ENCODE measurements at regions not wholly inside any gene's neighbourhood (a gene's known extent, or its start where the extent isn't known, plus 50 kb on each side); places are given as distances from the start of the nearest gene placed in this dataset.

DNA sequence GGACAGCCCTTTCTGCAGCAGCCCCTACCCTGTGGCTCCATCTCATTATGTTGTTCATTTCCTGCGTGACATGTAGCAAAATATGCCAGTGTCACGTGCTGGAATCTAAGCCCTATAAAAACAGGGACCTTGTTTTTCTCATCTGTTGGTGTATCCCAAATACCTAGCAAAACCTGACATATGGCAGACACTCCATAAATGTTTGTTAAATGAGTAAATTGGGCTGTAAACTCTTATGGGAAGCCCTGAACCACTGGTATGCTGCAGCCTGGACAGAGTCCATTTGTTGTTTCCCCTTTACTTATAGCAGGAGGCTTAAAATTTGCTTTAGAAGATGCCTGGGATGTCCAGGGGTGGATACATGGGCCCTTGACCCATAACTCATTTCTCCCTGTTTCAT lies 363.8 kb downstream of the NPHP4 start:
- no peak for TF ChIP-seq LEF1 (IDR thresholded peaks at IDR 0.05; ENCODE audit: borderline replicate concordance)
- TF ChIP-seq NFRKB (IDR thresholded peaks at IDR 0.05) = no peak
- ChIA-PET CTCF (no interaction called here), POLR2A (no interaction called here)
- DNase-seq (ENCODE audit: extremely low spot score) = no peak

DNA sequence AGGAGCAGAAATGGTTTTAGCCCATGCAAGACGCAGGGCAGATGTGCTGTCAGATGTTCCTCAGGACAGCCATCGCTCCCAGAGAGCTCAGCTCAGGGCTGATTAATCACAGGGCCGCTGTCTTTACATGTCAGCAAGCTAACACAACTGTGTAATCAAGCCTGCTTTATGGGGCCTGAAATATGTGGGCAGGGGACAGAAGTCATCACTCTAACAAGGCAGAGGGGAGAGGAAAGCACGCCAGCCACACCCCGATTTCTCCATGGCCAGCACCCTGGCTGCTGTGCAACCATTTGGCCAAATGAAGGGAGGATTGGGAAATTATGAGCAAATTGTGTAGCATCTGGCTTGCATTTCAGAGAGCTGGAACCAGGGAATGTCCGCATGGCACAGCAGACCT lies 368.8 kb downstream of the NPHP4 start:
- no peak for DNase-seq (ENCODE audit: extremely low spot score)
- no peak for TF ChIP-seq ARNT (IDR thresholded peaks at IDR 0.05)
- TF ChIP-seq SUZ12 (IDR thresholded peaks at IDR 0.05) = no peak
- no peak for TF ChIP-seq SP1 (IDR thresholded peaks at IDR 0.05)
- TF ChIP-seq CTBP1 (IDR thresholded peaks at IDR 0.05; ENCODE audit: borderline replicate concordance) = no peak
- TF ChIP-seq, protein P1, sequence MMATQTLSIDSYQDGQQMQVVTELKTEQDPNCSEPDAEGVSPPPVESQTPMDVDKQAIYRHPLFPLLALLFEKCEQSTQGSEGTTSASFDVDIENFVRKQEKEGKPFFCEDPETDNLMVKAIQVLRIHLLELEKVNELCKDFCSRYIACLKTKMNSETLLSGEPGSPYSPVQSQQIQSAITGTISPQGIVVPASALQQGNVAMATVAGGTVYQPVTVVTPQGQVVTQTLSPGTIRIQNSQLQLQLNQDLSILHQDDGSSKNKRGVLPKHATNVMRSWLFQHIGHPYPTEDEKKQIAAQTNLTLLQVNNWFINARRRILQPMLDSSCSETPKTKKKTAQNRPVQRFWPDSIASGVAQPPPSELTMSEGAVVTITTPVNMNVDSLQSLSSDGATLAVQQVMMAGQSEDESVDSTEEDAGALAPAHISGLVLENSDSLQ (IDR thresholded peaks at IDR 0.05) = no peak
- CTCF ChIA-PET = no interaction called here
- POLR2A ChIA-PET = no interaction called here

DNA sequence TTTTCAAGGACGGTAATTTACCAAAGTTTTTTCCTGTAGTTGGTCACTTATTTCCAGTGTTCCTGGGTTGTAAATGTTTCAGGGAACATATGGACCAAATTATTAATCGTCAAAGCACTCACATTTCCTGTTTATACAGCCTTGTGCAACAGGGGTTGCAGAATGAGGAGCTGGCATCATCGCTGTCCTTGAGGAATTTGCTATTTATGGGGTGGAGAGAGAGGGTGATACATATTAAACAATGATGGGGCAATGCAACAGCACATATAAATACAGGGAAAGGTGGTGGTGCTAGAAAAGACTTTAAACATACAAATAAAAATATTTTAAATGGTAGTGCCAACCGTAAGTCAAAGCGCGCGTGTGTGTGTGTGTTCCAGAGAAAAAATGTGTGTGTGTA lies 369.8 kb downstream of the NPHP4 start:
- DNase-seq (ENCODE audit: extremely low spot score) = no peak
- ChIA-PET POLR2A (no interaction called here), CTCF (interaction anchor here (0.7 kb wide), 1 partner anchor 112 kb away, joined by 3 read pairs; no protein-coding TSS in a partner anchor)
- no peak for TF ChIP-seq ZNF384 (IDR thresholded peaks at IDR 0.05)
- TF ChIP-seq FOXM1 (IDR thresholded peaks at IDR 0.05; ENCODE audit: borderline replicate concordance) = no peak
- TF ChIP-seq TARDBP (IDR thresholded peaks at IDR 0.05) = no peak
- TF ChIP-seq L3MBTL2 (conservative IDR thresholded peaks at IDR 0.05) = no peak
- TF ChIP-seq ELF4 (IDR thresholded peaks at IDR 0.05) = no peak
- TF ChIP-seq SP1 (IDR thresholded peaks at IDR 0.05) = no peak
- no peak for TF ChIP-seq LEF1 (IDR thresholded peaks at IDR 0.05; ENCODE audit: borderline replicate concordance)
- TF ChIP-seq, protein P1 (IDR thresholded peaks at IDR 0.05) = no peak
- TF ChIP-seq CTBP1 (IDR thresholded peaks at IDR 0.05; ENCODE audit: borderline replicate concordance) = no peak
- no peak for TF ChIP-seq NFRKB (IDR thresholded peaks at IDR 0.05)
- TF ChIP-seq FOXA1 (IDR thresholded peaks at IDR 0.05) = no peak
- TF ChIP-seq ARNT (IDR thresholded peaks at IDR 0.05) = no peak

DNA sequence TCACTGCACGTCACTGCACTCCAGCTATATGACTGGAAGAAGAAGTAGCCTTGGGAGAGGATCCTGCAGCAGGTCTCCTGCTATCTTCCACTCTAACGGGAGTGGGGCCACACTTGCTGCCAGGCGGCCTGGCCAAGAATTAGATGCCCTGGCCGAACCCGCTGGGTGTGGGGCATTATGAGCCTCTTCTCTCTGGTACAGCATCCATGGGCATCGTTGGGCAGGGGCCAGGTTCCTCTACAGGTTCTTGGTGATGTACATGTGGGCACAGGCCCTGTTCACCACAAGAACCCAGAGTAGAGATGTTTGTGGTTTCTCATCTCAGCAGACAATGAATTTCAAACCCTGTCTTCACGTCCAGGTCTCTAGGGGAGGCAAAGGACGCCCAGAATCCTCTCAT lies 370.5 kb downstream of the NPHP4 start:
- ChIA-PET CTCF (interaction anchor here (0.6 kb wide), 1 partner anchor 107 kb away, joined by 3 read pairs; no protein-coding TSS in a partner anchor), POLR2A (no interaction called here)
- DNase-seq (ENCODE audit: extremely low spot score) = no peak
- TF ChIP-seq L3MBTL2 (conservative IDR thresholded peaks at IDR 0.05) (no peak), LEF1 (IDR thresholded peaks at IDR 0.05; ENCODE audit: borderline replicate concordance) (no peak), ZNF384 (IDR thresholded peaks at IDR 0.05) (no peak), CTBP1 (IDR thresholded peaks at IDR 0.05; ENCODE audit: borderline replicate concordance) (no peak), FOXM1 (IDR thresholded peaks at IDR 0.05; ENCODE audit: borderline replicate concordance) (no peak), BHLHE40 (IDR thresholded peaks at IDR 0.05; ENCODE audit: borderline replicate concordance) (no peak), TARDBP (IDR thresholded peaks at IDR 0.05) (no peak), ELF4 (IDR thresholded peaks at IDR 0.05) (no peak), ARNT (IDR thresholded peaks at IDR 0.05) (no peak)
- TF ChIP-seq, protein P1 (IDR thresholded peaks at IDR 0.05) = no peak

DNA sequence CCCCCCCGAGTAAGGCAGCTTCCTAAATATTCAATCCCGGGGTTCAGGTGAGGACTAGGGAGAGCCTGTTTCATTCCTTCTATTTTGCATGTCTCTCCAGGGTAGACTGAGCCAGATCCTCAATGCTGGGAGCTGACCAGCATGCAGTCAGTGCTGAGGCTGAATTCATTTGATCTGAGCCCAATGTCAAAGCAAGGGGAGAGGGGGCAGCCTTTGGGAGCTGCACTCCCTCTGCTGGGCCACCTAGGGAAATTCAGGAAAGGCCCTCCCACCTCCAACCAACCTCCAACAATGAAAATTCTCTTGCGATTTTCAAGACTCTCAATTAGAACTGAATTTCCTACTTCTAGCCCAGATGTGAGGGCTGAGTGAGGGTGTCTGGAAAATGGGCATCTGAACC lies 371.2 kb downstream of the NPHP4 start:
- ChIA-PET CTCF (interaction anchor here (0.6 to 0.9 kb wide), 2 partner anchors 9 to 106 kb away, joined by 3 to 4 read pairs; no protein-coding TSS in a partner anchor), POLR2A (no interaction called here)
- DNase-seq (ENCODE audit: extremely low spot score) = peak; percentile 58
- TF ChIP-seq SUZ12 (IDR thresholded peaks at IDR 0.05) (no peak), LEF1 (IDR thresholded peaks at IDR 0.05; ENCODE audit: borderline replicate concordance) (no peak), HDGF (IDR thresholded peaks at IDR 0.05; ENCODE audit: borderline replicate concordance) (no peak)

DNA sequence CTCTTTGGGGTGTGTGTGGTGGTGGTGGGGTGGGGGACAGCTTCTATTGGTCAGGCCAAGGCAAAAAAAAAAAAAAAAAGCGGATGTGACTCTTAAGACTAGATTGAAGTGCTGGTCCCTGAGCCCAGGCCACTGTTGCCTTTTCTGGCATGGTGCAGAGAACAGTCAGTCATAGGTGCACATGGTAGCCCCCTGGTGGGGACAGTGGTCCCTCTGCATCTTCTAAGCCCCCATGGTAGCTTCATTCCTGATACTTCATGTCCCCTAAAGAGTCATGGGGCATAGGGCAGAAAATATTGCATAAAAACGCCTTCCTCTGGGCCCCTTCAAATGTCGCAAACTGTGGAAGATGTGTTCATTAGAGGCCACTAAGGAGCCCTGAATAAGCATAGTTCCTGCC lies 371.8 kb downstream of the NPHP4 start:
- ChIA-PET CTCF (interaction anchor here (0.9 kb wide), 1 partner anchor 9 kb away, joined by 4 read pairs; no protein-coding TSS in a partner anchor), POLR2A (no interaction called here)
- DNase-seq (ENCODE audit: extremely low spot score) = no peak
- TF ChIP-seq ELF4 (IDR thresholded peaks at IDR 0.05) (no peak), LEF1 (IDR thresholded peaks at IDR 0.05; ENCODE audit: borderline replicate concordance) (no peak), FOXA1 (IDR thresholded peaks at IDR 0.05) (no peak), TARDBP (IDR thresholded peaks at IDR 0.05) (no peak), SP1 (IDR thresholded peaks at IDR 0.05) (no peak), FOXM1 (IDR thresholded peaks at IDR 0.05; ENCODE audit: borderline replicate concordance) (no peak), NFRKB (IDR thresholded peaks at IDR 0.05) (no peak), FOXK2 (IDR thresholded peaks at IDR 0.05) (no peak), SUZ12 (IDR thresholded peaks at IDR 0.05) (no peak), HDGF (IDR thresholded peaks at IDR 0.05; ENCODE audit: borderline replicate concordance) (no peak), CTBP1 (IDR thresholded peaks at IDR 0.05; ENCODE audit: borderline replicate concordance) (no peak)
- TF ChIP-seq, protein P1 (IDR thresholded peaks at IDR 0.05) = no peak

DNA sequence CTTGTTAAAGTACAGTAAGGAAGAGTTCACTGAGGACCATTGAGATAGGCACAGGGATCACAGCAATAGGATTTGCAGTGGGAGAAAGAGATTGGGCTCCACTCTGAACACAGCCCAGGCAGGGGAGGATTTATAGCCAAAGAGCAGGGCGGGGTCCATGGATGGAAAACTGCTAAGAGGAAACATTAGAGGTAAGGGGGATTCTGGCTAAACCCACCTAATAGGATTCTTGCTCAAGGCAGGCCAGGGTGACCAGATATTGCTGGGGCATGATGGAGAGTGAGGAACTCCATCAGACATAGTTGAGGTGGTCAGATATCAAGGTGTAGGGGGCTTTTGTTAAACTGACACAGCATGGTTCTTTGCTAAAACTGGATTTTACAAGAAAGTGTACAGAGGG lies 372.8 kb downstream of the NPHP4 start:
- POLR2A ChIA-PET = no interaction called here
- no peak for TF ChIP-seq HDGF (IDR thresholded peaks at IDR 0.05; ENCODE audit: borderline replicate concordance)
- no peak for TF ChIP-seq SUZ12 (IDR thresholded peaks at IDR 0.05)
- no peak for TF ChIP-seq CTBP1 (IDR thresholded peaks at IDR 0.05; ENCODE audit: borderline replicate concordance)
- no peak for TF ChIP-seq ARNT (IDR thresholded peaks at IDR 0.05)
- no peak for TF ChIP-seq L3MBTL2 (conservative IDR thresholded peaks at IDR 0.05)
- no peak for TF ChIP-seq BHLHE40 (IDR thresholded peaks at IDR 0.05; ENCODE audit: borderline replicate concordance)
- TF ChIP-seq FOXA1 (IDR thresholded peaks at IDR 0.05) = no peak
- no peak for DNase-seq (ENCODE audit: extremely low spot score)
- CTCF ChIA-PET = no interaction called here

Data from HEK293T (cell line).